ENCODE measurements at regions not wholly inside any gene's neighbourhood (a gene's known extent, or its start where the extent isn't known, plus 50 kb on each side); places are given as distances from the start of the nearest gene placed in this dataset.
A peak's percentile ranks its signal among the peaks of the same experiment; 100 is the strongest.

- DNase-seq (ENCODE audit: low read depth, low spot score) = no peak
- TF ChIP-seq CTCF (conservative IDR thresholded peaks at IDR 0.05) = no peak
- Mint-ChIP-seq H3K27ac (ENCODE audit: unreplicated experiment) (no peak overlapping the region), H3K27me3 (ENCODE audit: low read depth) (no peaks in the 10 kb centered on the region), H3K4me1 (no peaks in the 10 kb centered on the region), H3K9me3 (peaks cover 2% of the 10 kb centered on the region), H3K36me3 (ENCODE audit: low read depth) (no peaks in the 10 kb centered on the region), H3K4me3 (no peak overlapping the region)
These were observed 502.6 kb upstream of the HS3ST1 start for GRCh38 chr4:11931266-11931820.

GRCh38 chr4:11929080-11929479 lies 500.4 kb upstream of the HS3ST1 start:
- Mint-ChIP-seq H3K4me3 (no peak overlapping the region), H3K27me3 (ENCODE audit: low read depth) (no peaks in the 10 kb centered on the region), H3K9me3 (no peaks in the 10 kb centered on the region), H3K4me1 (no peaks in the 10 kb centered on the region), H3K27ac (ENCODE audit: unreplicated experiment) (no peak overlapping the region), H3K36me3 (ENCODE audit: low read depth) (no peaks in the 10 kb centered on the region)
- no peak for DNase-seq (ENCODE audit: low read depth, low spot score)
- no peak for TF ChIP-seq CTCF (conservative IDR thresholded peaks at IDR 0.05)

- Mint-ChIP-seq H3K4me3 (no peak overlapping the region), H3K36me3 (ENCODE audit: low read depth) (peaks cover 15% of the 10 kb centered on the region), H3K4me1 (peaks cover 12% of the 10 kb centered on the region), H3K27me3 (ENCODE audit: low read depth) (no peaks in the 10 kb centered on the region), H3K9me3 (peaks cover 18% of the 10 kb centered on the region), H3K27ac (ENCODE audit: unreplicated experiment) (no peak overlapping the region)
- no peak for TF ChIP-seq CTCF (conservative IDR thresholded peaks at IDR 0.05)
- no peak for DNase-seq (ENCODE audit: low read depth, low spot score)
These were observed 490.6 kb upstream of the HS3ST1 start for GRCh38 chr4:11919316-11919715.

- H3K9me3 Mint-ChIP-seq = peaks cover 15% of the 10 kb centered on the region
These were observed 485.7 kb upstream of the HS3ST1 start for GRCh38 chr4:11914406-11914805.

GRCh38 chr4:11912886-11913285 lies 484.2 kb upstream of the HS3ST1 start:
- Mint-ChIP-seq H3K4me1 (peaks cover 29% of the 10 kb centered on the region), H3K4me3 (no peak overlapping the region), H3K36me3 (ENCODE audit: low read depth) (peaks cover 7% of the 10 kb centered on the region), H3K27ac (ENCODE audit: unreplicated experiment) (peak overlapping the region; percentile 75), H3K27me3 (ENCODE audit: low read depth) (no peaks in the 10 kb centered on the region), H3K9me3 (peaks cover 13% of the 10 kb centered on the region)
- TF ChIP-seq CTCF (conservative IDR thresholded peaks at IDR 0.05) = no peak
- DNase-seq (ENCODE audit: low read depth, low spot score) = no peak

More at GRCh38 chr4:11914406-11914805, 485.7 kb upstream of the HS3ST1 start:
- DNase-seq (ENCODE audit: low read depth, low spot score) = peak; percentile 2
- Mint-ChIP-seq H3K36me3 (ENCODE audit: low read depth) (peaks cover 9% of the 10 kb centered on the region), H3K27ac (ENCODE audit: unreplicated experiment) (no peak overlapping the region), H3K4me1 (peaks cover 29% of the 10 kb centered on the region), H3K27me3 (ENCODE audit: low read depth) (no peaks in the 10 kb centered on the region), H3K4me3 (no peak overlapping the region)
- TF ChIP-seq CTCF (conservative IDR thresholded peaks at IDR 0.05) = no peak

All from neural crest cell (in vitro differentiated cells).